PFSK-1 (cell line): ENCODE measurements at regions not wholly inside any gene's neighbourhood (a gene's known extent, or its start where the extent isn't known, plus 50 kb on each side); places are given as distances from the start of the nearest gene placed in this dataset.

Experiments used
- POLR2AphosphoS5 ChIP-seq: IDR thresholded peaks from 2 replicates; pipeline ENCODE4 v1.6.1; 2012; ENCODE audit warnings: low read depth, mild to moderate bottlenecking, control low read depth, low read length, moderate library complexity
- SIN3A ChIP-seq: IDR thresholded peaks from 2 replicates; pipeline ENCODE4 v1.6.1; 2012; ENCODE audit warnings: mild to moderate bottlenecking, low read length, moderate library complexity, borderline replicate concordance; ENCODE audit not compliant: insufficient read depth

DNA sequence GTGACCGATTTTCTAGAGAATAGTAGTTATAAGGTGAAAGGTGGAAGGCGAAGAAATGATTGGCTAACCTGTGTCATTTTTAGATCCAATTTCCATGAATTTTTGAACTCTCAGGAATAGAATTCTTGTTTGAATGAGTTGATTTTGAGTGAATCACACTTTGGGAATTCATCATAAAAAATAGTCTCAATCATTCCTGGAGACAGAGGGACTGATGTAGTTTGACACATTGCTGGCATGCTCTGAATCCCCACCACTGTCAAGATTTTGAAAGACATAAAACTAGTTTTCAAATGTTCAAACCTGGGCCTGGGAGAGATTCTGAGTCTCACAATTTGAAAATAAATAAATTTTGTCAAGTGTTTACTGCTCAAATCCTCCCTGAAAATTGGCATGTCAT lies 861.4 kb upstream of the RAG2 start:
- no peak for TF ChIP-seq SIN3A
- TF ChIP-seq POLR2AphosphoS5, result no peak
